ENCODE measurements at regions not wholly inside any gene's neighbourhood (a gene's known extent, or its start where the extent isn't known, plus 50 kb on each side); places are given as distances from the start of the nearest gene placed in this dataset.

- H3K4me3 ChIP-seq (ENCODE audit: low read depth, low read length), result no peak overlapping the region
- TF ChIP-seq CTCF (IDR thresholded peaks at IDR 0.05; ENCODE audit: insufficient read depth, low read depth, low read length, missing control alignments), result no peak
- DNase-seq (ENCODE audit: low read depth), result no peak
These were observed 506.3 kb downstream of the TYW1 start for GRCh38 chr7:67502929-67503328.

GRCh38 chr7:67505449-67505848 is 508.8 kb downstream of the TYW1 start:
- DNase-seq (ENCODE audit: low read depth), result no peak
- no peak overlapping the region for H3K4me3 ChIP-seq (ENCODE audit: low read depth, low read length)
- TF ChIP-seq CTCF (IDR thresholded peaks at IDR 0.05; ENCODE audit: insufficient read depth, low read depth, low read length, missing control alignments), result no peak

GRCh38 chr7:67512481-67512880 is 515.8 kb downstream of the TYW1 start:
- H3K4me3 ChIP-seq (ENCODE audit: low read depth, low read length), result no peak overlapping the region
- no peak for DNase-seq (ENCODE audit: low read depth)
- TF ChIP-seq CTCF (IDR thresholded peaks at IDR 0.05; ENCODE audit: insufficient read depth, low read depth, low read length, missing control alignments), result no peak

- no peak for DNase-seq (ENCODE audit: low read depth)
- no peak for TF ChIP-seq CTCF (IDR thresholded peaks at IDR 0.05; ENCODE audit: insufficient read depth, low read depth, low read length, missing control alignments)
- no peak overlapping the region for H3K4me3 ChIP-seq (ENCODE audit: low read depth, low read length)
These were observed 521.9 kb downstream of the TYW1 start for GRCh38 chr7:67518580-67518979.

GRCh38 chr7:67519171-67519570 is 522.5 kb downstream of the TYW1 start:
- TF ChIP-seq CTCF (IDR thresholded peaks at IDR 0.05; ENCODE audit: insufficient read depth, low read depth, low read length, missing control alignments), result no peak
- DNase-seq (ENCODE audit: low read depth), result no peak
- no peak overlapping the region for H3K4me3 ChIP-seq (ENCODE audit: low read depth, low read length)

- TF ChIP-seq CTCF (IDR thresholded peaks at IDR 0.05; ENCODE audit: insufficient read depth, low read depth, low read length, missing control alignments), result no peak
- no peak for DNase-seq (ENCODE audit: low read depth)
These were observed 525.9 kb downstream of the TYW1 start for GRCh38 chr7:67522504-67522903.

GRCh38 chr7:67523713-67524112 is 527.1 kb downstream of the TYW1 start:
- no peak for TF ChIP-seq CTCF (IDR thresholded peaks at IDR 0.05; ENCODE audit: insufficient read depth, low read depth, low read length, missing control alignments)
- H3K4me3 ChIP-seq (ENCODE audit: low read depth, low read length), result no peak overlapping the region
- no peak for DNase-seq (ENCODE audit: low read depth)

More at GRCh38 chr7:67522504-67522903, 525.9 kb downstream of the TYW1 start:
- no peak overlapping the region for H3K4me3 ChIP-seq (ENCODE audit: low read depth, low read length)

Data from GM12865 (cell line).